Loucy (cell line): ENCODE measurements at regions not wholly inside any gene's neighbourhood (a gene's known extent, or its start where the extent isn't known, plus 50 kb on each side); places are given as distances from the start of the nearest gene placed in this dataset.

ENCODE experiments used
- H2AFZ ChIP-seq: fragments of 200-600 bp; sonication (generic); 2 replicates; pipeline ENCODE4 v1.6.0; 2016; ENCODE audit warnings: antibody characterized with exemption, mild to moderate bottlenecking, low read length, moderate library complexity
- H3F3A ChIP-seq: fragments of 200-600 bp; 2 replicates; pipeline ENCODE4 v1.6.0; 2016; ENCODE audit warnings: antibody characterized with exemption, low read depth, mild to moderate bottlenecking
- H3K27me3 ChIP-seq: fragments of 200-600 bp; sonication (generic); 2 replicates; pipeline ENCODE4 v1.6.1; 2014; ENCODE audit warnings: low read length, mild to moderate bottlenecking; ENCODE audit not compliant: insufficient read depth, poor library complexity, severe bottlenecking
- H3K36me3 ChIP-seq: fragments of 200-600 bp; sonication (generic); 2 replicates; pipeline ENCODE4 v1.6.1; 2016; ENCODE audit warnings: low read length; ENCODE audit not compliant: insufficient read depth
- H3K4me1 ChIP-seq: fragments of 200-600 bp; sonication (generic); 2 replicates; pipeline ENCODE4 v1.5.1; 2014; ENCODE audit warnings: low read length, mild to moderate bottlenecking; ENCODE audit not compliant: insufficient read depth, poor library complexity, severe bottlenecking
- H3K4me2 ChIP-seq: fragments of 200-600 bp; sonication (generic); 2 replicates; pipeline ENCODE4 v1.6.0; 2014; ENCODE audit warnings: antibody characterized with exemption, low read length, low read depth, mild to moderate bottlenecking; ENCODE audit not compliant: poor library complexity, severe bottlenecking
- H3K4me3 ChIP-seq: fragments of 200-600 bp; sonication (generic); 2 replicates; pipeline ENCODE4 v1.5.1; 2014; ENCODE audit warnings: low read length, mild to moderate bottlenecking, mixed read lengths; ENCODE audit not compliant: poor library complexity, severe bottlenecking
- H3K79me2 ChIP-seq: fragments of 200-600 bp; sonication (generic); 2 replicates; pipeline ENCODE4 v1.6.1; 2014; ENCODE audit warnings: low read length; ENCODE audit not compliant: insufficient read depth
- H3K9ac ChIP-seq: fragments of 200-600 bp; sonication (generic); 2 replicates; pipeline ENCODE4 v1.6.0; 2014; ENCODE audit warnings: mild to moderate bottlenecking, low read depth, low read length, moderate library complexity; ENCODE audit not compliant: poor library complexity, severe bottlenecking
- H3K9me2 ChIP-seq: fragments of 200-600 bp; sonication (generic); replicated peaks from 2 replicates; pipeline ENCODE4 v1.6.1; 2016; ENCODE audit warnings: low read depth, low read length, mixed read lengths
- H3K9me3 ChIP-seq: fragments of 200-600 bp; sonication (generic); 2 replicates; pipeline ENCODE4 v1.6.1; 2014; ENCODE audit warnings: mild to moderate bottlenecking, antibody characterized with exemption, low read length, low read depth; ENCODE audit not compliant: insufficient read depth
- H4K20me1 ChIP-seq: fragments of 200-600 bp; sonication (generic); 2 replicates; pipeline ENCODE4 v1.6.0; 2014; ENCODE audit warnings: antibody characterized with exemption, low read length, mild to moderate bottlenecking; ENCODE audit not compliant: insufficient read depth, poor library complexity, severe bottlenecking
- EZH2phosphoT487 ChIP-seq: fragments of 200-600 bp; IDR thresholded peaks from 2 replicates; pipeline ENCODE4 v1.6.1; 2018; ENCODE audit warnings: antibody characterized with exemption, mild to moderate bottlenecking, moderate library complexity, borderline replicate concordance
- TF ChIP-seq, protein P1 (sequence below): fragments of 200-600 bp; sonication (generic); conservative IDR thresholded peaks from 2 replicates; pipeline ENCODE4 v1.5.1; 2014; ENCODE audit warnings: mild to moderate bottlenecking, antibody characterized with exemption, low read length

DNA sequence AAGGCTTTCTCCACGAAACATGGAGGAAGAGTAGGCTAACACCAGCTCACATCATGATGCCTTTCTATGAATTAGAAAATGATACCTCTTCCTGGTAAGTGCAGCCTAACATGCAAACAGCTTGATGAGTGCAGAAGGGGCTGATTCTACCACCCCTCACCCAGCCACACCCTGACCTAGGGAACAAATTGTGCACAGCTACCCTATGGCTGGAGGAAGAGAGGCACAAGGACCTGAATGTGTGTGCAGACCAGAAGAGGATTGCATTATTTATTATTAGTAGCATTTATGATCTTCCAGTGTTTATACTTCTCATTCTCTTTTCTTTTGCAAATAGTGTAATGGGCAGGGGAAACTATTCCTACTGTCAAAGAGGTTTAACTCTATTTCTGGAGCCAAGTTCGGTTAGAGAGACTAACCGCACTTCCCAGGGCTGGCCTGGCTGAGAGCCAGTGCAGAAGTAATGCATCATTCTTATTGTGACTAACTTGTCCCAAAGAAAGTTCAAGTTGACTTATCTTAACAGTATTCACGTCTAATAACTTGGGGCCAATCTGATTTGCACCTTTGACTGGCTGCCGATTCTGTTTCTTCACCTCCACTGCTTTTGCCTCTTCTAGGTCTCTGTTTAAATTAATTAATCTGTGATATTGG lies 237.5 kb downstream of the CD83 start:
- Histone ChIP-seq H3K9ac (peak overlapping the region; percentile 61), H3F3A (0 out of 2 replicates have a peak, but pooled peaks cover 4% of the 10 kb centered on the region), H3K9me2 (no peaks in the 10 kb centered on the region), H3K27me3 (no peaks in the 10 kb centered on the region), H3K36me3 (no peaks in the 10 kb centered on the region), H3K4me3 (peak overlapping the region; percentile 37), H4K20me1 (no peaks in the 10 kb centered on the region), H3K79me2 (no peaks in the 10 kb centered on the region), H3K9me3 (peaks cover 4% of the 10 kb centered on the region; the same call in 1 of the 2 replicates), H2AFZ (peak overlapping the region; percentile 65), H3K4me2 (peak overlapping the region; percentile 40), H3K4me1 (peaks cover 53% of the 10 kb centered on the region)
- TF ChIP-seq, protein P1, sequence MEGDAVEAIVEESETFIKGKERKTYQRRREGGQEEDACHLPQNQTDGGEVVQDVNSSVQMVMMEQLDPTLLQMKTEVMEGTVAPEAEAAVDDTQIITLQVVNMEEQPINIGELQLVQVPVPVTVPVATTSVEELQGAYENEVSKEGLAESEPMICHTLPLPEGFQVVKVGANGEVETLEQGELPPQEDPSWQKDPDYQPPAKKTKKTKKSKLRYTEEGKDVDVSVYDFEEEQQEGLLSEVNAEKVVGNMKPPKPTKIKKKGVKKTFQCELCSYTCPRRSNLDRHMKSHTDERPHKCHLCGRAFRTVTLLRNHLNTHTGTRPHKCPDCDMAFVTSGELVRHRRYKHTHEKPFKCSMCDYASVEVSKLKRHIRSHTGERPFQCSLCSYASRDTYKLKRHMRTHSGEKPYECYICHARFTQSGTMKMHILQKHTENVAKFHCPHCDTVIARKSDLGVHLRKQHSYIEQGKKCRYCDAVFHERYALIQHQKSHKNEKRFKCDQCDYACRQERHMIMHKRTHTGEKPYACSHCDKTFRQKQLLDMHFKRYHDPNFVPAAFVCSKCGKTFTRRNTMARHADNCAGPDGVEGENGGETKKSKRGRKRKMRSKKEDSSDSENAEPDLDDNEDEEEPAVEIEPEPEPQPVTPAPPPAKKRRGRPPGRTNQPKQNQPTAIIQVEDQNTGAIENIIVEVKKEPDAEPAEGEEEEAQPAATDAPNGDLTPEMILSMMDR = no peak
- no peak for TF ChIP-seq EZH2phosphoT487

- Histone ChIP-seq H3K4me2 (no peak overlapping the region), H3K4me1 (peaks cover 43% of the 10 kb centered on the region), H3K9me3 (no peaks in the 10 kb centered on the region), H3K9ac (no peak overlapping the region), H3K4me3 (no peak overlapping the region), H3F3A (0 out of 2 replicates have a peak, but pooled peaks cover 4% of the 10 kb centered on the region), H3K36me3 (no peaks in the 10 kb centered on the region), H4K20me1 (no peaks in the 10 kb centered on the region), H3K79me2 (no peaks in the 10 kb centered on the region), H3K9me2 (no peaks in the 10 kb centered on the region), H3K27me3 (no peaks in the 10 kb centered on the region), H2AFZ (0 out of 2 replicates have a peak overlapping the region, but pooled peaks have one; percentile 5)
- TF ChIP-seq, protein P1 = no peak
- no peak for TF ChIP-seq EZH2phosphoT487
Measured at GRCh38 chr6:14359438-14359837, 241.9 kb downstream of the CD83 start.

- no peak for TF ChIP-seq EZH2phosphoT487
- TF ChIP-seq, protein P1 = no peak
- Histone ChIP-seq H3K9me3 (no peaks in the 10 kb centered on the region), H3K4me3 (no peak overlapping the region), H3K4me2 (no peak overlapping the region), H3K79me2 (no peaks in the 10 kb centered on the region), H3K9ac (no peak overlapping the region), H3K36me3 (no peaks in the 10 kb centered on the region), H4K20me1 (no peaks in the 10 kb centered on the region), H3F3A (no peaks in the 10 kb centered on the region), H2AFZ (no peak overlapping the region), H3K27me3 (no peaks in the 10 kb centered on the region), H3K4me1 (peaks cover 33% of the 10 kb centered on the region), H3K9me2 (no peaks in the 10 kb centered on the region)
Measured at GRCh38 chr6:14360565-14360964, 243.0 kb downstream of the CD83 start.
